H1 (cell line): ENCODE measurements at regions not wholly inside any gene's neighbourhood (a gene's known extent, or its start where the extent isn't known, plus 50 kb on each side); places are given as distances from the start of the nearest gene placed in this dataset.
"Not testable (repeated sequence)": the region's sequence is repeated elsewhere in the genome, so short reads cannot be mapped to it uniquely, and the experiment has no call there.

ENCODE experiments used
- CTCF ChIA-PET: fragments of 300-600 bp; sonication (Branson Sonifier 250); formaldehyde crosslinking; loops from one replicate; lab custom pipeline; 2021; ENCODE audit not compliant: partially characterized antibody; lab: Charles Lee
- POLR2A ChIA-PET: fragments of 300-600 bp; sonication (Branson Sonifier 250); formaldehyde crosslinking; loops from one replicate; lab custom pipeline; 2021; ENCODE audit warnings: inconsistent platforms; ENCODE audit not compliant: partially characterized antibody; lab: Charles Lee
- DNase-seq, 2 experiments: peaks; one replicate each; pipeline versions ENCODE4 v3.0.0 to v3.0.0-alpha.2; 2010 to 2022; ENCODE audit warnings: low spot score in 2 of 2, low read depth in 1 of 2, mixed read lengths in 1 of 2
- FAIRE-seq: peaks from 2 replicates; lab custom pipeline; 2011; peaks lifted over from hg19 to GRCh38; lab: Jason Lieb, UNC
- H2AFZ ChIP-seq: 2 replicates; pipeline ENCODE4 v1.8.1; 2012; ENCODE audit warnings: low read length, inconsistent platforms
- H2AK5ac ChIP-seq: 2 replicates; pipeline ENCODE4 v1.6.1; 2013; ENCODE audit warnings: low read depth, low read length
- H2BK120ac ChIP-seq: replicated peaks from 2 replicates; pipeline ENCODE3; 2013; ENCODE audit warnings: low read depth, low read length, inconsistent platforms
- H2BK12ac ChIP-seq: 2 replicates; pipeline ENCODE4 v1.6.1; 2013; ENCODE audit warnings: low read depth, low read length
- H2BK15ac ChIP-seq: 2 replicates; pipeline ENCODE4 v1.6.1; 2013; ENCODE audit warnings: low read length
- H2BK20ac ChIP-seq: 2 replicates; pipeline ENCODE4 v1.6.1; 2013; ENCODE audit warnings: low read length
- H2BK5ac ChIP-seq: 2 replicates; pipeline ENCODE4 v1.6.1; 2013; ENCODE audit warnings: low read depth, low read length
- H3K14ac ChIP-seq: 2 replicates; pipeline ENCODE4 v1.6.1; 2013; ENCODE audit warnings: inconsistent platforms; ENCODE audit not compliant: insufficient read length
- H3K18ac ChIP-seq: 2 replicates; pipeline ENCODE4 v1.6.1; 2013; ENCODE audit warnings: low read length; ENCODE audit errors: extremely low read depth
- H3K23ac ChIP-seq: 2 replicates; pipeline ENCODE4 v1.6.1; 2013; ENCODE audit warnings: inconsistent platforms; ENCODE audit not compliant: insufficient read length
- H3K23me2 ChIP-seq: 2 replicates; pipeline ENCODE4 v1.6.1; 2013; ENCODE audit warnings: low read depth, low read length
- H3K27ac ChIP-seq: 2 replicates; pipeline ENCODE4 v1.6.1; 2011; ENCODE audit warnings: low read depth, low read length, inconsistent platforms
- H3K27me3 ChIP-seq, 4 experiments: replicated peaks in 1 of 4; 1 replicate in 1 of 4; 2 replicates in 3 of 4; pipeline versions ENCODE4 v1.6.1 to v1.8.1; 2011 to 2013; ENCODE audit warnings: low read length in 3 of 4, mild to moderate bottlenecking in 3 of 4, inconsistent platforms in 2 of 4, mixed read lengths in 2 of 4, moderate library complexity in 1 of 4; ENCODE audit not compliant: control insufficient read depth in 3 of 4, insufficient read depth in 3 of 4; ENCODE audit errors: extremely low read depth in 1 of 4
- H3K36me3 ChIP-seq, 4 experiments: 2 replicates each; pipeline versions ENCODE4 v1.6.1 to v1.8.1; 2011 to 2013; ENCODE audit warnings: mild to moderate bottlenecking in 4 of 4, low read length in 3 of 4, moderate library complexity in 2 of 4, control low read depth in 1 of 4, inconsistent platforms in 1 of 4; ENCODE audit not compliant: insufficient read depth in 4 of 4, control insufficient read depth in 2 of 4
- H3K4ac ChIP-seq: replicated peaks from 2 replicates; pipeline ENCODE3; 2013; ENCODE audit warnings: low read length, low read depth, mixed read lengths, inconsistent platforms; ENCODE audit not compliant: insufficient read length
- H3K4me1 ChIP-seq, 4 experiments: replicated peaks in 1 of 4; 1 replicate in 1 of 4; 2 replicates in 3 of 4; pipeline versions ENCODE4 v1.6.1 to v1.8.1; 2011 to 2013; ENCODE audit warnings: low read length in 3 of 4, inconsistent platforms in 2 of 4, mixed read lengths in 1 of 4; ENCODE audit not compliant: insufficient read depth in 4 of 4, control insufficient read depth in 3 of 4
- H3K4me2 ChIP-seq, 2 experiments: 2 replicates each; pipeline versions ENCODE4 v1.6.1 to v1.8.1; 2011 to 2013; ENCODE audit warnings: low read depth in 2 of 2, low read length in 2 of 2, control low read depth in 1 of 2, inconsistent platforms in 1 of 2, mild to moderate bottlenecking in 1 of 2; ENCODE audit not compliant: insufficient read depth in 1 of 2
- H3K4me3 ChIP-seq, 4 experiments: fragments of 200-600, 300-600 bp in 1 of 4; sonication (generic), shearing (Covaris generic), sonication (Bioruptor Twin) in 1 of 4; 2 replicates each; pipeline versions ENCODE4 v1.5.1 to v1.8.1; 2011 to 2016; ENCODE audit warnings: low read length in 4 of 4, low read depth in 3 of 4, control low read depth in 2 of 4, inconsistent platforms in 2 of 4, mild to moderate bottlenecking in 2 of 4, mixed read lengths in 1 of 4, moderate library complexity in 1 of 4; ENCODE audit not compliant: insufficient read depth in 2 of 4; ENCODE audit errors: extremely low read depth in 1 of 4
- H3K56ac ChIP-seq: replicated peaks from 2 replicates; pipeline ENCODE3; 2013; ENCODE audit warnings: low read depth, mild to moderate bottlenecking, mixed read lengths, low read length, inconsistent platforms; ENCODE audit not compliant: insufficient read length
- H3K79me1 ChIP-seq: 2 replicates; pipeline ENCODE4 v1.6.1; 2013; ENCODE audit warnings: low read depth, low read length, control low read depth
- H3K79me2 ChIP-seq, 2 experiments: 2 replicates each; pipeline versions ENCODE4 v1.6.1 to v1.8.1; 2012 to 2013; ENCODE audit warnings: low read length in 2 of 2, mild to moderate bottlenecking in 2 of 2, inconsistent platforms in 1 of 2; ENCODE audit not compliant: insufficient read depth in 2 of 2, control insufficient read depth in 1 of 2
- H3K9ac ChIP-seq, 4 experiments: replicated peaks in 1 of 4; 1 replicate in 1 of 4; 2 replicates in 3 of 4; pipeline versions ENCODE4 v1.6.1 to v1.8.1; 2011 to 2013; ENCODE audit warnings: low read depth in 3 of 4, low read length in 3 of 4, control low read depth in 2 of 4, mild to moderate bottlenecking in 2 of 4, moderate library complexity in 2 of 4, inconsistent platforms in 1 of 4; ENCODE audit errors: extremely low read depth in 1 of 4
- H3K9me3 ChIP-seq, 2 experiments: 2 replicates each; pipeline versions ENCODE4 v1.6.1 to v1.8.1; 2012 to 2013; ENCODE audit warnings: mild to moderate bottlenecking in 2 of 2, moderate library complexity in 2 of 2, control low read depth in 1 of 2, inconsistent platforms in 1 of 2, low read depth in 1 of 2, low read length in 1 of 2, mixed read lengths in 1 of 2; ENCODE audit not compliant: insufficient read depth in 2 of 2
- H4K20me1 ChIP-seq, 2 experiments: replicated peaks in 1 of 2; 2 replicates each; pipeline versions ENCODE3 to v1.8.1; 2011 to 2013; ENCODE audit warnings: inconsistent platforms in 2 of 2, low read length in 2 of 2, mild to moderate bottlenecking in 1 of 2; ENCODE audit not compliant: insufficient read depth in 2 of 2, control insufficient read depth in 1 of 2
- H4K5ac ChIP-seq: 2 replicates; pipeline ENCODE4 v1.6.1; 2013; ENCODE audit warnings: low read length, low read depth, mixed read lengths, inconsistent platforms; ENCODE audit not compliant: insufficient read length
- H4K8ac ChIP-seq: 2 replicates; pipeline ENCODE4 v1.8.0; 2013; ENCODE audit warnings: mild to moderate bottlenecking, moderate library complexity, low read length, inconsistent platforms; ENCODE audit not compliant: insufficient read depth; ENCODE audit errors: extremely low read depth
- H4K91ac ChIP-seq: replicated peaks from 2 replicates; pipeline ENCODE3; 2013; ENCODE audit warnings: low read length, mixed read lengths, inconsistent platforms; ENCODE audit not compliant: insufficient read length
- WGBS, 2 experiments: shearing (Covaris generic) in 1 of 2; methylation state at CpG; one replicate each; pipeline versions ENCODE4 v1.1.6 to v1.1.7; 2013 to 2015; ENCODE audit warnings: low lambda C conversion rate in 2 of 2, mixed read lengths in 2 of 2, inconsistent platforms in 1 of 2, low coverage in 1 of 2, missing lambda C conversion rate in 1 of 2; ENCODE audit not compliant: insufficient replicate concordance in 2 of 2, insufficient coverage in 1 of 2, insufficient read length in 1 of 2; ENCODE audit errors: extremely low coverage in 1 of 2, missing lambda C conversion rate in 1 of 2; 5-methylcytosine and 5-hydroxymethylcytosine counted together

DNA sequence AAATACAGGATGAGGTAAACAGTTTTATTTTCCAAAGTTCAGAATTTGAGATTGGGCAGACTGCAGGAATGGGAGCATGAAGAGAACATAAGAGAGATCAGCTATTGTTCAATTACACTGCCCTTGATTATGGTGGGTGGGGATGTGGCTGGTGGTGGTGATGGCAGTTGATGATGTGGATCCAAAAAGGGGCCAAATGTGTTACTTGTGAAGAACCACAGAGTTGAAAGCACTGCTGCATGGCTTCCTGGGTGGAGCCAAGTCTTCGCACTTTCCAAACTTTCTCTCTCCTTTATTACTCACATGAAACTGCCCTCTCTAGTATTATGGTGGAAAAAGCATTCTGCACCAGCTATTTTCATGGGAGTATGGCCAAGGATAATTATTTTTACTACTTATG, 1162.0 kb downstream of the RPIA start:
- POLR2A ChIA-PET = not testable (repeated sequence)
- WGBS, 2 experiments = no CpG with 5 or more reads among the region's 1 CpG

DNA sequence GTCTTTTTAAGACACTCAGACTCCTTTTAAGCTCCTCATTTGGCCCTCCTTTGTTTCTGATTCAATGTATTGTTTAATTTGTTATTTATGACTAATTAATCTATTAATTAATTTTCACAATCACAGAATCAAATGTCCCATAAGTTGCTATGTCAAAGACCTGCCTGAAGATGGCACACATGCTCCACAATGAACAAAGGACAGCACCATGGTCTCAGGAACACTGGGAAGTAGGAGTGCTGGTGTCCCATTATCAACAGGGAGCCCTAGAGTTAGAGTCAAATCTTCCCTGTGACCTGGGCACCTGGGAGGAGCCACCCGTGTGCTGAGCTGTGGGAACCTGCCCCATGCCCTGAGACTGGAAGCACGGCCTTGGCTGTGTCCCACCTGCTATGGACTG, 1164.3 kb downstream of the RPIA start:
- H4K20me1 ChIP-seq, H3K79me2 ChIP-seq, H3K4me3 ChIP-seq, H3K18ac ChIP-seq, H4K8ac ChIP-seq, H2BK120ac ChIP-seq, H3K23ac ChIP-seq, H3K27ac ChIP-seq, H3K4ac ChIP-seq, H4K91ac ChIP-seq, H3K4me2 ChIP-seq, DNase-seq, CTCF ChIA-PET, H3K79me1 ChIP-seq, H2BK15ac ChIP-seq, FAIRE-seq, H3K14ac ChIP-seq, H3K9ac ChIP-seq, H2AK5ac ChIP-seq, H2BK5ac ChIP-seq, H4K5ac ChIP-seq, H2BK12ac ChIP-seq, H3K56ac ChIP-seq, H3K23me2 ChIP-seq, H2AFZ ChIP-seq, POLR2A ChIA-PET, H3K27me3 ChIP-seq, H3K4me1 ChIP-seq, H2BK20ac ChIP-seq, H3K36me3 ChIP-seq: not testable (repeated sequence)
- H3K9me3 ChIP-seq = peaks cover 10 to 11% of the 10 kb centered on the region in 2 experiments
- WGBS, 2 experiments = no CpG with 5 or more reads among the region's 2 CpGs

More for the DNA sequence above, 1162.0 kb downstream of the RPIA start:
- H4K5ac ChIP-seq, H2BK15ac ChIP-seq, H3K56ac ChIP-seq, H3K4ac ChIP-seq, H3K4me3 ChIP-seq, H3K36me3 ChIP-seq, H4K91ac ChIP-seq, H3K4me2 ChIP-seq, H3K79me2 ChIP-seq, H3K14ac ChIP-seq, DNase-seq, H2AFZ ChIP-seq, H3K27me3 ChIP-seq, H3K23me2 ChIP-seq, H2AK5ac ChIP-seq, H3K18ac ChIP-seq, H3K9ac ChIP-seq, H3K4me1 ChIP-seq, H2BK12ac ChIP-seq, H2BK5ac ChIP-seq, H3K27ac ChIP-seq, H2BK120ac ChIP-seq, H4K8ac ChIP-seq, FAIRE-seq, H2BK20ac ChIP-seq, H4K20me1 ChIP-seq, CTCF ChIA-PET, H3K79me1 ChIP-seq, H3K23ac ChIP-seq: not testable (repeated sequence)
- peaks cover 32 to 35% of the 10 kb centered on the region in 2 experiments for H3K9me3 ChIP-seq
